GM12872 (cell line): ENCODE measurements at regions not wholly inside any gene's neighbourhood (a gene's known extent, or its start where the extent isn't known, plus 50 kb on each side); places are given as distances from the start of the nearest gene placed in this dataset.

ENCODE experiments used
- TF ChIP-seq, protein P1 (sequence below): IDR thresholded peaks from 3 replicates; pipeline ENCODE4 v1.5.1; 2011; ENCODE audit warnings: low read depth, mild to moderate bottlenecking, low read length, moderate library complexity; ENCODE audit not compliant: insufficient read depth

DNA sequence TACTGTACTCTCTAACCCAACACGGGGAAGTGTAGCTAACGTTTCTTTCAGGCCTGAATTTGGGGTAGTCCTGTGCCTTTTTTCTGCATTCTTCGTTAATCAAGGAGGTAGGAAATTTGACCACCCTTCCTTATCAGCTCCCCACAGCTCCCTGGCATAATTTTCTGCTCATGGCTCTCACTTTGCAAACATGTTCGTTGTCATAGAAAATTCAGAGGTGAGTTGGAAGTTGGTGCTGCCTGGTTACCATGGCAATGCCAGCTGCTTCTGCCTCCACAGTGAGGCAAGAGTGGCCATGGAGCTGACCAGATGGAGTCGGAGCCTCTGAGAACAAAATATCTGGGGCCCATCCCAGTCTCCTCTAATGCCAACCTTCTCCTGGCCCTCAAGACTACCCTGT is 116.6 kb upstream of the BOD1 start:
- TF ChIP-seq, protein P1, sequence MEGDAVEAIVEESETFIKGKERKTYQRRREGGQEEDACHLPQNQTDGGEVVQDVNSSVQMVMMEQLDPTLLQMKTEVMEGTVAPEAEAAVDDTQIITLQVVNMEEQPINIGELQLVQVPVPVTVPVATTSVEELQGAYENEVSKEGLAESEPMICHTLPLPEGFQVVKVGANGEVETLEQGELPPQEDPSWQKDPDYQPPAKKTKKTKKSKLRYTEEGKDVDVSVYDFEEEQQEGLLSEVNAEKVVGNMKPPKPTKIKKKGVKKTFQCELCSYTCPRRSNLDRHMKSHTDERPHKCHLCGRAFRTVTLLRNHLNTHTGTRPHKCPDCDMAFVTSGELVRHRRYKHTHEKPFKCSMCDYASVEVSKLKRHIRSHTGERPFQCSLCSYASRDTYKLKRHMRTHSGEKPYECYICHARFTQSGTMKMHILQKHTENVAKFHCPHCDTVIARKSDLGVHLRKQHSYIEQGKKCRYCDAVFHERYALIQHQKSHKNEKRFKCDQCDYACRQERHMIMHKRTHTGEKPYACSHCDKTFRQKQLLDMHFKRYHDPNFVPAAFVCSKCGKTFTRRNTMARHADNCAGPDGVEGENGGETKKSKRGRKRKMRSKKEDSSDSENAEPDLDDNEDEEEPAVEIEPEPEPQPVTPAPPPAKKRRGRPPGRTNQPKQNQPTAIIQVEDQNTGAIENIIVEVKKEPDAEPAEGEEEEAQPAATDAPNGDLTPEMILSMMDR: no peak

DNA sequence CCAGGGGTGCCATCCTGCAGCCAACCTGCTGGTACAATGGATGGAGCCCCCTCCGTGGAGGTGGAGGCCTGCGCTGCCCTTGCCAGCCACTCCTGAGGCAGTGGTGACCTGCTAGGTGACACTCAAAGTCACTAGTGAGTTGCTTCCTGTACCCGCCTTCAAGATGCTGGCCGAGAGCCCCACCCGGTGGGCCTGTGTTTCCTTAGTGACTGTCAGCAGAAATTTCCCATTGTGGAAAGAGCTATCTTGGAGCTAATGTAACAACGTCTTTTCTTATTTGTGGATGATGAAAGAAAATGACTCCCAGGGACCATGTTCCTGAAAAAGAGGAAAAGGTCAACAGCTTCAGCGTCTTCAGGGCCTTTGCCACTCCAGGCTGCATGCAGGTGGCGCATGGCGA is 117.0 kb upstream of the BOD1 start:
- TF ChIP-seq, protein P1: no peak

DNA sequence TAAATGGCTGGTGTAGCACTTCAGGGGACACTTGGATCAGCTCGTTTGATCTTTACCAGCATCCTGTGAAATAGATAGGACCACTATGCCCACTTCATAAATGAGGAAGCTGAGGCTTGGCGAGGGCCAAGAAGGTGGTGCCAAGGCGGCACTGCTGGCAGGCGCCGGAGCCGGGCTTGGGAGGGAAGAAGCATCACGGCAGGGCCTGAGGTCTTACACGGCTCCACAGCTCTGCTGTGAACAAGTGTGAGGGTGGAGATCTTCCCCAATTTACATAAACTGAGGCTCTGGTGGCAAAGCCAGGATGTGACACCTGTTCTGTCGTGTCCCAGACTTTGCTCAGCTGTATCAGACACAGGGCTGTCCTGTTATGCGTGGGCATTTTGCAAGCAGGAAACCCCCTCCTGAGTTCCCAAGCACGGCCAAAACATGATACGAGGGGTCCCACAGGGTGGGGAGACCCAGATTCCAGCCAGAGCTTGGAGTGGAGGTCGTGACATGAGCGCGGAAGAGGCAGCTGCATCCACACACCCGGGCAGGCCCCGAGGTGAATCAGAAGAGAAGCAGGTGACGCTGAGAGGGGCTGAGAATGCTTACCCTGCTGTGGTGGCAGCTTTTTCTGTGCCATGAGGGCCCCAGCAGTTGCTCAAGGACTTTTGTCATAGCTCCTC is 117.5 kb upstream of the BOD1 start:
- TF ChIP-seq, protein P1: no peak

DNA sequence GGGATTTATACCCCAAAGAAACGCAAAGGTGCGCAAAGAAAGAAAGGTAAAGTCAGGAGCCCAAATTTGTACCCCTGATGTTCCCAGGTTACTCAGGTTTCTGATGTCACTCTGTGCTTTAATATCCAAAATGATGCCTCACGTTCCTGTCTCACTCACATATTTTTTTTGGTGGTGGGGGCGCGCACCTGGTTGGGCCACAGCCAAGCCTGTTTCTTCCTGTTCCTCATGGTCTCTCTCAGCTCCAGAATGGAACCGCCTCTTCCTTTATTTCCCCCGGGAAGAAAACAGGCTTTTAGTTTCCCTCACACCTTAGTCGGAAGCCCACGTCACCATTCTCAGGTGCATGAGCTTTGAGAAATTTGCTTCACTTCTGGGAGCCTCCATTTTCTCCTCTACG is 118.3 kb upstream of the BOD1 start:
- TF ChIP-seq, protein P1: no peak

DNA sequence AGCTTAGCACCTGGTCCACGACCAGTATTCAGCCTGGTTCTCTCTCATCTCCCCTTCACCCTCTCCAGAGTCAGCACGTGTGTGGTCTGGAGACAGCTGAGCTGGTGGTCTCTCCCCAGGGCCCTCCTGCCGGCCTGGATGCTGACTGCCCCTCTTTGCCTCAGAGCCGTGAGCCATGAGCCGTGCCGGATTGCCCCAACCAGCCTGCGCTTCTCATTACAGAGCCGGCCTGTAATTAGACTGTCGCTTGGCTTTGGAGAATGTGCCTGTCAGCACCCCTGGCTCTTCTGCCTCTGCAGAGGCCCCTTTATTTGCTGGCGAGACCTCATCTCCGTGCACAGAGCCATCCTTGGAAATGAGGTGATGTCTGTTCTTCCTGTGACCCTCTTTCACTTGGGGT is 118.7 kb upstream of the BOD1 start:
- TF ChIP-seq, protein P1: no peak

DNA sequence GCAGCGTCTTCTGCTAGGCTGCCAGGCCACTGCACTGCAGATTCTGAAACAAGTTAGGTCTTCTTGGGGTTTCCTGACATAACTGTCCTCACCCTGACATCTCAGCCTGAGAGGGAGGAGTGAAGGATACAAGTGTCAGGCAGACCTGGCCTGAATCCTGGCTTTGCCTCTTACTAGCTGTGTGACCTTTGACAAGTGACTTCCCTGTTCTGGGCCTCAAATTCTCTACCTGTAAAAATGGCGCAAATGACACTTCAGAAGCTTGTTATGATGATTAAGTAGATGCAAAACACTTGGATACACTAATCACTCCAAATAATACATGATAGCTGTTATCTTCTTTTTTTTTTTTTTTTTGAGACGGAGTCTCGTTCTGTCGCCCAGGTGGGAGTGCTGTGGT is 119.2 kb upstream of the BOD1 start:
- TF ChIP-seq, protein P1: no peak

DNA sequence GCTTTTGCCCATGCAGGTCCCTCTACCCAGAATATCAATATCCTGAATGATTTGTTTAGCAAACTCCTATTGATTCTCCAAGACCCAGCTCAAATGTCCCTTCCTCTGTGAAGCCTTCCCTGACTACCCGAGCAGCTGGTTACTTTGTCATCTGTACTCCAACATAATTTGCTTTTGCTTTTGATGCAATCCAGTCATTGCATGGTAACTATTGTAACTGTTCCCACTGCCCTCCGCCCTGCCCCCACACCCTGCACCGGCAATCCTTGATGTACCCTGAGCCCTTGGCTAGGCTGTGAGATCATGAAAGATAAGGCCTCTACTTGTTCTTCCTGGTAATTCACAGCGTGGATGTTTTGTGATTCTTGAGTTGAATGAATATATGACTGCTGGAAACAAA is 119.9 kb upstream of the BOD1 start:
- TF ChIP-seq, protein P1: no peak
